ENCODE measurements at regions not wholly inside any gene's neighbourhood (a gene's known extent, or its start where the extent isn't known, plus 50 kb on each side); places are given as distances from the start of the nearest gene placed in this dataset.

DNA sequence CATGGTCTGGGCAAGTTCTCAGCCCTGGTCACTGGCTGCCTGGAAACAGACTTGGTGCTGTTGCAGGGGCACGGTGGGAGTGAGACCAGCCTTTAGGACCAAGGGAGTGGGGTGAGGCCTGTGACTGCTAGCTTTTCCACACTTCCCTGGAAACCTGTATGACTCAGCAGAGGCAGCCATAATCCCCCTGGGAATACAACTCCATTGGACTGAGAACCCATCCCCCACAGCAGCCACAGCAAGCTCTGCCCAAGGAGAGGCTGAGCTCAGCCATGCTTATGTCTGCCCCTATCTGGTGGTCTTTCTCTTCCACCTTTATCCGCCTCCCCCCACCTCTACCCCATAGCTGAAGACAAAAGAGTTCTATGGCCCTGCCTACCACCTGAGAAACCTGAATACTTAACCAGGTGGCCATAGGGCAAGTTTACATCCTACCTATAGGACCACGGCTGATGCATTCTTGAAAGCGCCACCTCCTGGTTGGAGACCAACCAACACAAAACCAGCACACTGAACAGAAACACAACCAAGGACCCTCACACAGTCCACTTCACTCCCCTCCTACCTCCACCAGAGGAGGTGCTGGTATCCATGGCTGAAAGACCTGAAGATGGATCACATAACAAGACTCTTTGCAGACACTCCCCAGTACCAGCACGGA lies 816.2 kb upstream of the SOX9 start:
- no peak for DNase-seq
- Histone ChIP-seq H3K27me3 (no peaks in the 10 kb centered on the region), H3K27ac (no peak overlapping the region), H3K36me3 (no peaks in the 10 kb centered on the region), H3K9me3 (no peaks in the 10 kb centered on the region), H3K4me1 (no peaks in the 10 kb centered on the region), H3K4me3 (no peak overlapping the region)
- TF ChIP-seq, protein P1, sequence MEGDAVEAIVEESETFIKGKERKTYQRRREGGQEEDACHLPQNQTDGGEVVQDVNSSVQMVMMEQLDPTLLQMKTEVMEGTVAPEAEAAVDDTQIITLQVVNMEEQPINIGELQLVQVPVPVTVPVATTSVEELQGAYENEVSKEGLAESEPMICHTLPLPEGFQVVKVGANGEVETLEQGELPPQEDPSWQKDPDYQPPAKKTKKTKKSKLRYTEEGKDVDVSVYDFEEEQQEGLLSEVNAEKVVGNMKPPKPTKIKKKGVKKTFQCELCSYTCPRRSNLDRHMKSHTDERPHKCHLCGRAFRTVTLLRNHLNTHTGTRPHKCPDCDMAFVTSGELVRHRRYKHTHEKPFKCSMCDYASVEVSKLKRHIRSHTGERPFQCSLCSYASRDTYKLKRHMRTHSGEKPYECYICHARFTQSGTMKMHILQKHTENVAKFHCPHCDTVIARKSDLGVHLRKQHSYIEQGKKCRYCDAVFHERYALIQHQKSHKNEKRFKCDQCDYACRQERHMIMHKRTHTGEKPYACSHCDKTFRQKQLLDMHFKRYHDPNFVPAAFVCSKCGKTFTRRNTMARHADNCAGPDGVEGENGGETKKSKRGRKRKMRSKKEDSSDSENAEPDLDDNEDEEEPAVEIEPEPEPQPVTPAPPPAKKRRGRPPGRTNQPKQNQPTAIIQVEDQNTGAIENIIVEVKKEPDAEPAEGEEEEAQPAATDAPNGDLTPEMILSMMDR (IDR thresholded peaks at IDR 0.05) = no peak
- no peak for TF ChIP-seq POLR2A (IDR thresholded peaks at IDR 0.05)

DNA sequence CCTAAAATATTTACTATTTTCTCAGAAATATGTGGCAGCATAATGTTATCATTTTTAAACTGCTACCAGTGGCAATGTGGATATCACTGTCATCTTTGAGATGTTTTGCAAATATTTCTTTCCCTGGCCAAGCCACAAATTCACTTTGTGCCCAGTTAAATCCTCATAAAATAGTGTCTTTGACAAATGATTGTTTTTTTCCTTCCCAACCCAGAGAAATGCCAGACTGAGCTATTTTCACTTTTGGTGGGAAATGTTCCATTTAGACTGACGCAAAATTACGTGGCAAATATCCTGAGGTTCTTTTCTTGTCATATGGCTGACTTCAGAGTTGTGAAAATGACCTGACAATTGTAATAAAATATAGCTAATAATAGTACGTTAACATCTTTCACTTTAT lies 807.0 kb upstream of the SOX9 start:
- no peak for DNase-seq
- no peaks in the 10 kb centered on the region for H3K27me3 ChIP-seq
- no peak overlapping the region for H3K27ac ChIP-seq
- H3K4me1 ChIP-seq = no peaks in the 10 kb centered on the region
- no peaks in the 10 kb centered on the region for H3K36me3 ChIP-seq
- TF ChIP-seq, protein P1 (IDR thresholded peaks at IDR 0.05) = no peak
- no peak for TF ChIP-seq POLR2A (IDR thresholded peaks at IDR 0.05)
- no peak overlapping the region for H3K4me3 ChIP-seq
- H3K9me3 ChIP-seq = no peaks in the 10 kb centered on the region

DNA sequence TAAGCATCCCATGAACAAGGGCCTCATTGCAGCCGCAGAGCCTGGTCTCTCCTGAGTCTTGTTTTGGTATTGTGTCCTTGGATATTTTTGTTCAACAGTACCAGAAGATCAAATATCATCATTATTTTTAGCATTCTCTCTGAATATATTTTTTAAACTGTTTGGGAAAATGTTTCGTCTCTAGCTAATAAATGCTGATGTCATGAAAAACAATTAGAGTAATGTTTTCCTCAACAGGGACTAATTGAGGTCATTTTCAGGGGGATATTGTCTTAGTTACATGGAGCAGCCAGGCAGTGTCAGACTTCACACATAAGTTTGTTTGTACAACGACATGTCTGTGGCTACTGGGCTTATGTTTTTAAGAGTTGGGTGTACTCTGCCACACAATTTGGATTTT lies 805.3 kb upstream of the SOX9 start:
- H3K27me3 ChIP-seq = no peaks in the 10 kb centered on the region

DNA sequence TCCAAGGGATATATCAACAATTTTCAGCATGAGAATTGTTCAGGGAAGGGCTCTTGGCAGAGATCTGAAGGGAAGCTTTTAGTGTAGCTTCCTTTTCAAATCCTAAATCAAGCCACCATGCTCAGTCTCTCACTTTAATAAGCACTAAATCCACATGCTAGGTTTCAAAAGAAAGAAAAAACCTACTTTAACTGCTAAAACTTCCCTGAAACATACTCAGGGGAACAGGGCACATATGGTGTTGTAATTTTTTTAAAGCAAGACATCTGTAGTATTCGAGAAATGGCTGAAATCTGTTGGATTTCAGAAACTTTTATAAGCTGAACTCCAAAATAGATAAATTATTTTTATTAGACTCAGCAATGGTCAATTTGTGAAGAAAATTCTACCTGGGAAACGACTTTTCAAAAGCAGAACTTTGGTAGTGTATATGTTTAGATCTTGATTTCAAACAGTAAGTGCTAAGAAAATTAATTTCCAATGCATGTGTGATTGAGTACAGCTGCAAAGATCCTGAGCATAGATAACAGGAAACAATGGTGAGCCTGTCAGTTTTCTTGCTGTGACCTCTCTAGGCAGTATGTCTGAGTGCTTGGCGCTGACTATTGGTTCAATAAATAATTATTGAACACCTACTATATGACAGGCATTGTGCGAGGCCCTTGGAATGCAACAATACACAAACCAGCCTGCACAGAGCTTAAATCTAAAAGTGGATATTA lies 804.5 kb upstream of the SOX9 start:
- H3K4me3 ChIP-seq = no peak overlapping the region
- no peaks in the 10 kb centered on the region for H3K9me3 ChIP-seq
- no peaks in the 10 kb centered on the region for H3K4me1 ChIP-seq
- H3K27ac ChIP-seq = no peak overlapping the region
- H3K36me3 ChIP-seq = no peaks in the 10 kb centered on the region
- H3K27me3 ChIP-seq = no peaks in the 10 kb centered on the region
- DNase-seq = no peak
- no peak for TF ChIP-seq POLR2A (IDR thresholded peaks at IDR 0.05)
- TF ChIP-seq, protein P1 (IDR thresholded peaks at IDR 0.05) = no peak

More for the DNA sequence above, 805.3 kb upstream of the SOX9 start:
- H3K4me1 ChIP-seq = no peaks in the 10 kb centered on the region
- H3K4me3 ChIP-seq = no peak overlapping the region
- no peak overlapping the region for H3K27ac ChIP-seq
- H3K9me3 ChIP-seq = no peaks in the 10 kb centered on the region
- H3K36me3 ChIP-seq = no peaks in the 10 kb centered on the region
- no peak for DNase-seq
- TF ChIP-seq, protein P1 (IDR thresholded peaks at IDR 0.05) = no peak
- no peak for TF ChIP-seq POLR2A (IDR thresholded peaks at IDR 0.05)

DNA sequence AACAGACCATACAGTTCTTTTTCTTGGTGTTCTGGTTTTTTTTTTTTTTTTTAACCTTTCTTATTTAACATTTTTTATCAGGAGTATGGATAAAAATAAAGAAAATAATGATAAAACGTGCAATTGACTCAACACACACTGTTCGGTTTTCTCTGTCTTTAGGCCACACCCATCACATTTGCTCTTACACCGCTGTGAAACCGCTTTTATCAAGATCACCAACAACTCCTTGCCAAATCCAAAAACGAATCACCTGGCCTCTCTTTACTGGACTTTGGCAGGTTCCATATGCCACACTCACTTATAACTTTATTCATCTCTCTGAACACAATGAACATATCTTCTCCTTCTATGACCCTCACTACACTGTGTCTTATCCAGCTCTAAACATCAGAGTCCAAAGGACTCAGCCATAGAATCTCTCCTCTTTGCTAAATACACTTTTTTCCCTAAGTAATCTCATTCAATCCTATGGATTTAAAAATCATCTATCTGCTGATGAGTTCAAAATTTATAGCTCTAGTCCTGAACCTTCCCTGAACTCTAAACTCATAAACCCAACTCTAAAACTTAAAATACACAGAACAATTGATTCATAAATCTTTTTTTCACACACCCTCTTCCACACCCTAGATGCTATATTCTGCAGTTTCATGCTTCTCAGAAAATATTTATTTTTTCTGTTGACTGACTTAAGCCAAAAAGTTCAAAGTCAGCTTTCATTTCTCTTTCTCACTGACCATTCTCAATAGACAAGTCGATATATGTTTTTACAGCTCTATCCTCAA lies 800.6 kb upstream of the SOX9 start:
- H3K27ac ChIP-seq = no peak overlapping the region
- no peaks in the 10 kb centered on the region for H3K36me3 ChIP-seq
- H3K4me1 ChIP-seq = no peaks in the 10 kb centered on the region
- TF ChIP-seq, protein P1 (IDR thresholded peaks at IDR 0.05) = no peak
- TF ChIP-seq POLR2A (IDR thresholded peaks at IDR 0.05) = no peak
- no peaks in the 10 kb centered on the region for H3K9me3 ChIP-seq
- no peak for DNase-seq
- no peaks in the 10 kb centered on the region for H3K27me3 ChIP-seq
- H3K4me3 ChIP-seq = no peak overlapping the region

All from Peyer's patch (tissue), 4 donors.